ENCODE measurements at regions not wholly inside any gene's neighbourhood (a gene's known extent, or its start where the extent isn't known, plus 50 kb on each side); places are given as distances from the start of the nearest gene placed in this dataset.

GRCh38 chr11:70612459-70613141 is 214.3 kb downstream of the CTTN start:
- TF ChIP-seq CTCF (IDR thresholded peaks at IDR 0.05; ENCODE audit: poor library complexity) (no peak), EZH2phosphoT487 (IDR thresholded peaks at IDR 0.05; ENCODE audit: low read depth, severe bottlenecking, unreplicated experiment) (no peak)
